ENCODE measurements at regions not wholly inside any gene's neighbourhood (a gene's known extent, or its start where the extent isn't known, plus 50 kb on each side); places are given as distances from the start of the nearest gene placed in this dataset.

DNA sequence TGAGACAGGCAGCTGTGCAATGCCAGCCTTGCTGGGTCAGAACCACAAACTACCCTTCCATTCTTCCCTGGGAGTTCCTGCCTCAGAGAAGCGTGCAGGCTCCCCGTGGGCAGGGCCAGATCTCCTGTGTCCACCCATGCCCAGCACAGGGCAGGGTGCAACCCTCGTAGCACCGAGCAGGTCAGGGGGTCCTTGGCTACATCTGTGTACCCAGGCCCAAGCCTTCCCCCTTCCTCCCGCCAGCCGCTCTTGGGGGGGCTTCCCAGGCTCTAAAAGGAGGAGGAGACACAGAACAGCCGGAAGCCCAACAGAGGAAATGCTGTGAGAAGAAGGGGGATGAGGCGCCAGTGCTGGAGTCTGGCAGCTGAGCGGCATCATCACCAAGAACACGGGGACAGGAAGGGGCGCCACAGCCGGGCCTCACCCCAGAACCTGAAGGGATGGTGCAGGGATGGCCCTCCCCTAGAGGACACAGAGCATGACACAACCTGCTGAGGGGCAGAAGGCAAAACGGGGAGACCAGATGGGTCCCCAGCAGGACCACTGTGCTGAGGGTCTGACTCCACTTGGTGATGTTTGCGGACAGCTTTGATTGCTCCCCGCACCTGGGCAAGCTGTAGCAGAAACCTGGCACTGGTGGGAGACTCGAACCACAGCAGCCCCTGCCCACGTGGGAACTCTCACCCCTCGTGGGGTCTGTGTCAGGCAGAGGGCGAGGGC, 233.2 kb downstream of the NPHP4 start:
- no peak for TF ChIP-seq CTCF (IDR thresholded peaks at IDR 0.05; ENCODE audit: extremely low read depth, low read depth, low read length)
- H3K4me3 ChIP-seq (ENCODE audit: insufficient read depth, low read length) = no peak overlapping the region
- no peak overlapping the region for H3K27ac ChIP-seq (ENCODE audit: low read depth, low read length)
- no peaks in the 10 kb centered on the region for H3K36me3 ChIP-seq (ENCODE audit: insufficient read depth, low read length)
- H4K20me1 ChIP-seq (ENCODE audit: insufficient read depth, low read length) = no peaks in the 10 kb centered on the region
- no peak for DNase-seq (ENCODE audit: insufficient read length, low spot score, missing footprints)
- H3K79me2 ChIP-seq (ENCODE audit: insufficient read depth, low read length) = no peaks in the 10 kb centered on the region
- no peaks in the 10 kb centered on the region for H3K4me1 ChIP-seq (ENCODE audit: insufficient read depth, low read length)
- H2AFZ ChIP-seq (ENCODE audit: low read length) = no peak overlapping the region
- H3K27me3 ChIP-seq (ENCODE audit: insufficient read depth, low read length) = no peaks in the 10 kb centered on the region
- no peaks in the 10 kb centered on the region for H3K9me3 ChIP-seq (ENCODE audit: low read depth, low read length)
- no peak overlapping the region for H3K4me2 ChIP-seq (ENCODE audit: insufficient read depth, low read length)

- Histone ChIP-seq H3K4me1 (ENCODE audit: insufficient read depth, low read length) (no peaks in the 10 kb centered on the region), H3K79me2 (ENCODE audit: insufficient read depth, low read length) (no peaks in the 10 kb centered on the region), H4K20me1 (ENCODE audit: insufficient read depth, low read length) (no peaks in the 10 kb centered on the region), H3K9me3 (ENCODE audit: low read depth, low read length) (no peaks in the 10 kb centered on the region), H3K4me3 (ENCODE audit: insufficient read depth, low read length) (no peak overlapping the region), H3K4me2 (ENCODE audit: insufficient read depth, low read length) (no peak overlapping the region), H3K36me3 (ENCODE audit: insufficient read depth, low read length) (no peaks in the 10 kb centered on the region), H3K27me3 (ENCODE audit: insufficient read depth, low read length) (no peaks in the 10 kb centered on the region), H3K27ac (ENCODE audit: low read depth, low read length) (no peak overlapping the region), H2AFZ (ENCODE audit: low read length) (no peak overlapping the region)
- no peak for DNase-seq (ENCODE audit: insufficient read length, low spot score, missing footprints)
- no peak for TF ChIP-seq CTCF (IDR thresholded peaks at IDR 0.05; ENCODE audit: extremely low read depth, low read depth, low read length)
These were observed 234.0 kb downstream of the NPHP4 start for GRCh38 chr1:5758000-5758858.

DNA sequence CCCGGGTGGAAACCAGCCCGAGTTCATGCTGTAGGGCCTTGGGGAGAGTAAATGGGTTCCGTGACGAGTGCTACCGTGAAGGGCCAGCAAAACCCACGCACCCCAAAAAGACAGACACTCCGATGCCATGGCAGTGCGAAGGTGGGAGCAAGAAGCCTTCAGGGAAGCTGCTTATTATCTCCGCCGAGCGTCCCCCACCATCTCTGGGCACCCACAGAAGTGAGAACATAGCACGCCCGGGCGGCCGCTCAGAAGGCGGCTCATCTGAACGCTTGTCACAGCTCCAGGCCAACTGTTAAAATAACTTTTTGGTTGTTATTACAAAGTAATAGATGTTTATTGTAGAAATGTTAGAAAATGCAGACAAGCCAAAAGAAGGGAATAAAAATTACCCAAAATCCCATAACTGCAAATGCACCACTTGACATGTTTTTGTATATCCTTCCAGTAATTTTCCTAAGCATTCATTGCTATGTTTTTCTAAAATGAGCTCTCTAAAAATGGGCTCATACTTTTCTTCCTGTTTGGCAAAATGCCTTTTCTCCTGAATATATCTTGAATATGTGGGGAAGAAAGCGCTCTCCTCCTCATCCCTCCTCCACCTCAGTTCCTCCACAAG, 234.9 kb downstream of the NPHP4 start:
- H2AFZ ChIP-seq (ENCODE audit: low read length) = no peak overlapping the region
- no peaks in the 10 kb centered on the region for H3K9me3 ChIP-seq (ENCODE audit: low read depth, low read length)
- no peaks in the 10 kb centered on the region for H4K20me1 ChIP-seq (ENCODE audit: insufficient read depth, low read length)
- H3K27ac ChIP-seq (ENCODE audit: low read depth, low read length) = no peak overlapping the region
- H3K4me3 ChIP-seq (ENCODE audit: insufficient read depth, low read length) = no peak overlapping the region
- no peaks in the 10 kb centered on the region for H3K4me1 ChIP-seq (ENCODE audit: insufficient read depth, low read length)
- no peaks in the 10 kb centered on the region for H3K79me2 ChIP-seq (ENCODE audit: insufficient read depth, low read length)
- TF ChIP-seq CTCF (IDR thresholded peaks at IDR 0.05; ENCODE audit: extremely low read depth, low read depth, low read length) = no peak
- H3K4me2 ChIP-seq (ENCODE audit: insufficient read depth, low read length) = no peak overlapping the region
- no peak for DNase-seq (ENCODE audit: insufficient read length, low spot score, missing footprints)
- H3K27me3 ChIP-seq (ENCODE audit: insufficient read depth, low read length) = no peaks in the 10 kb centered on the region
- H3K36me3 ChIP-seq (ENCODE audit: insufficient read depth, low read length) = no peaks in the 10 kb centered on the region
